H1 (cell line): ENCODE measurements at regions not wholly inside any gene's neighbourhood (a gene's known extent, or its start where the extent isn't known, plus 50 kb on each side); places are given as distances from the start of the nearest gene placed in this dataset.

Source experiments
- CTCF ChIA-PET: fragments of 300-600 bp; sonication (Branson Sonifier 250); formaldehyde crosslinking; loops from one replicate; lab custom pipeline; 2021; ENCODE audit not compliant: partially characterized antibody; lab: Charles Lee
- POLR2A ChIA-PET: fragments of 300-600 bp; sonication (Branson Sonifier 250); formaldehyde crosslinking; loops from one replicate; lab custom pipeline; 2021; ENCODE audit warnings: inconsistent platforms; ENCODE audit not compliant: partially characterized antibody; lab: Charles Lee
- DNase-seq, 2 experiments: peaks; one replicate each; pipeline versions ENCODE4 v3.0.0 to v3.0.0-alpha.2; 2010 to 2022; ENCODE audit warnings: low spot score in 2 of 2, low read depth in 1 of 2, mixed read lengths in 1 of 2
- FAIRE-seq: peaks from 2 replicates; lab custom pipeline; 2011; peaks lifted over from hg19 to GRCh38; lab: Jason Lieb, UNC
- H2AFZ ChIP-seq: 2 replicates; pipeline ENCODE4 v1.8.1; 2012; ENCODE audit warnings: low read length, inconsistent platforms
- H2AK5ac ChIP-seq: 2 replicates; pipeline ENCODE4 v1.6.1; 2013; ENCODE audit warnings: low read depth, low read length
- H2BK120ac ChIP-seq: replicated peaks from 2 replicates; pipeline ENCODE3; 2013; ENCODE audit warnings: low read depth, low read length, inconsistent platforms
- H2BK12ac ChIP-seq: 2 replicates; pipeline ENCODE4 v1.6.1; 2013; ENCODE audit warnings: low read depth, low read length
- H2BK15ac ChIP-seq: 2 replicates; pipeline ENCODE4 v1.6.1; 2013; ENCODE audit warnings: low read length
- H2BK20ac ChIP-seq: 2 replicates; pipeline ENCODE4 v1.6.1; 2013; ENCODE audit warnings: low read length
- H2BK5ac ChIP-seq: 2 replicates; pipeline ENCODE4 v1.6.1; 2013; ENCODE audit warnings: low read depth, low read length
- H3K14ac ChIP-seq: 2 replicates; pipeline ENCODE4 v1.6.1; 2013; ENCODE audit warnings: inconsistent platforms; ENCODE audit not compliant: insufficient read length
- H3K18ac ChIP-seq: 2 replicates; pipeline ENCODE4 v1.6.1; 2013; ENCODE audit warnings: low read length; ENCODE audit errors: extremely low read depth
- H3K23ac ChIP-seq: 2 replicates; pipeline ENCODE4 v1.6.1; 2013; ENCODE audit warnings: inconsistent platforms; ENCODE audit not compliant: insufficient read length
- H3K23me2 ChIP-seq: 2 replicates; pipeline ENCODE4 v1.6.1; 2013; ENCODE audit warnings: low read depth, low read length
- H3K27ac ChIP-seq: 2 replicates; pipeline ENCODE4 v1.6.1; 2011; ENCODE audit warnings: low read depth, low read length, inconsistent platforms
- H3K27me3 ChIP-seq, 4 experiments: replicated peaks in 1 of 4; 1 replicate in 1 of 4; 2 replicates in 3 of 4; pipeline versions ENCODE4 v1.6.1 to v1.8.1; 2011 to 2013; ENCODE audit warnings: low read length in 3 of 4, mild to moderate bottlenecking in 3 of 4, inconsistent platforms in 2 of 4, mixed read lengths in 2 of 4, moderate library complexity in 1 of 4; ENCODE audit not compliant: control insufficient read depth in 3 of 4, insufficient read depth in 3 of 4; ENCODE audit errors: extremely low read depth in 1 of 4
- H3K36me3 ChIP-seq, 4 experiments: 2 replicates each; pipeline versions ENCODE4 v1.6.1 to v1.8.1; 2011 to 2013; ENCODE audit warnings: mild to moderate bottlenecking in 4 of 4, low read length in 3 of 4, moderate library complexity in 2 of 4, control low read depth in 1 of 4, inconsistent platforms in 1 of 4; ENCODE audit not compliant: insufficient read depth in 4 of 4, control insufficient read depth in 2 of 4
- H3K4ac ChIP-seq: replicated peaks from 2 replicates; pipeline ENCODE3; 2013; ENCODE audit warnings: low read length, low read depth, mixed read lengths, inconsistent platforms; ENCODE audit not compliant: insufficient read length
- H3K4me1 ChIP-seq, 4 experiments: replicated peaks in 1 of 4; 1 replicate in 1 of 4; 2 replicates in 3 of 4; pipeline versions ENCODE4 v1.6.1 to v1.8.1; 2011 to 2013; ENCODE audit warnings: low read length in 3 of 4, inconsistent platforms in 2 of 4, mixed read lengths in 1 of 4; ENCODE audit not compliant: insufficient read depth in 4 of 4, control insufficient read depth in 3 of 4
- H3K4me2 ChIP-seq, 2 experiments: 2 replicates each; pipeline versions ENCODE4 v1.6.1 to v1.8.1; 2011 to 2013; ENCODE audit warnings: low read depth in 2 of 2, low read length in 2 of 2, control low read depth in 1 of 2, inconsistent platforms in 1 of 2, mild to moderate bottlenecking in 1 of 2; ENCODE audit not compliant: insufficient read depth in 1 of 2
- H3K4me3 ChIP-seq, 4 experiments: fragments of 200-600, 300-600 bp in 1 of 4; sonication (generic), shearing (Covaris generic), sonication (Bioruptor Twin) in 1 of 4; 2 replicates each; pipeline versions ENCODE4 v1.5.1 to v1.8.1; 2011 to 2016; ENCODE audit warnings: low read length in 4 of 4, low read depth in 3 of 4, control low read depth in 2 of 4, inconsistent platforms in 2 of 4, mild to moderate bottlenecking in 2 of 4, mixed read lengths in 1 of 4, moderate library complexity in 1 of 4; ENCODE audit not compliant: insufficient read depth in 2 of 4; ENCODE audit errors: extremely low read depth in 1 of 4
- H3K56ac ChIP-seq: replicated peaks from 2 replicates; pipeline ENCODE3; 2013; ENCODE audit warnings: low read depth, mild to moderate bottlenecking, mixed read lengths, low read length, inconsistent platforms; ENCODE audit not compliant: insufficient read length
- H3K79me1 ChIP-seq: 2 replicates; pipeline ENCODE4 v1.6.1; 2013; ENCODE audit warnings: low read depth, low read length, control low read depth
- H3K79me2 ChIP-seq, 2 experiments: 2 replicates each; pipeline versions ENCODE4 v1.6.1 to v1.8.1; 2012 to 2013; ENCODE audit warnings: low read length in 2 of 2, mild to moderate bottlenecking in 2 of 2, inconsistent platforms in 1 of 2; ENCODE audit not compliant: insufficient read depth in 2 of 2, control insufficient read depth in 1 of 2
- H3K9ac ChIP-seq, 4 experiments: replicated peaks in 1 of 4; 1 replicate in 1 of 4; 2 replicates in 3 of 4; pipeline versions ENCODE4 v1.6.1 to v1.8.1; 2011 to 2013; ENCODE audit warnings: low read depth in 3 of 4, low read length in 3 of 4, control low read depth in 2 of 4, mild to moderate bottlenecking in 2 of 4, moderate library complexity in 2 of 4, inconsistent platforms in 1 of 4; ENCODE audit errors: extremely low read depth in 1 of 4
- H3K9me3 ChIP-seq, 2 experiments: 2 replicates each; pipeline versions ENCODE4 v1.6.1 to v1.8.1; 2012 to 2013; ENCODE audit warnings: mild to moderate bottlenecking in 2 of 2, moderate library complexity in 2 of 2, control low read depth in 1 of 2, inconsistent platforms in 1 of 2, low read depth in 1 of 2, low read length in 1 of 2, mixed read lengths in 1 of 2; ENCODE audit not compliant: insufficient read depth in 2 of 2
- H4K20me1 ChIP-seq, 2 experiments: replicated peaks in 1 of 2; 2 replicates each; pipeline versions ENCODE3 to v1.8.1; 2011 to 2013; ENCODE audit warnings: inconsistent platforms in 2 of 2, low read length in 2 of 2, mild to moderate bottlenecking in 1 of 2; ENCODE audit not compliant: insufficient read depth in 2 of 2, control insufficient read depth in 1 of 2
- H4K5ac ChIP-seq: 2 replicates; pipeline ENCODE4 v1.6.1; 2013; ENCODE audit warnings: low read length, low read depth, mixed read lengths, inconsistent platforms; ENCODE audit not compliant: insufficient read length
- H4K8ac ChIP-seq: 2 replicates; pipeline ENCODE4 v1.8.0; 2013; ENCODE audit warnings: mild to moderate bottlenecking, moderate library complexity, low read length, inconsistent platforms; ENCODE audit not compliant: insufficient read depth; ENCODE audit errors: extremely low read depth
- H4K91ac ChIP-seq: replicated peaks from 2 replicates; pipeline ENCODE3; 2013; ENCODE audit warnings: low read length, mixed read lengths, inconsistent platforms; ENCODE audit not compliant: insufficient read length
- ATF2 ChIP-seq: IDR thresholded peaks from 2 replicates; pipeline ENCODE4 v1.6.1; 2012; ENCODE audit warnings: low read length, inconsistent platforms
- BRCA1 ChIP-seq: IDR thresholded peaks from 2 replicates; pipeline ENCODE4 v1.6.1; 2012; ENCODE audit warnings: low read depth, low read length, improper control_type of control experiment
- CBX8 ChIP-seq: fragments of 300-800, 300-1000 bp; sonication (generic); IDR thresholded peaks from 2 replicates; pipeline ENCODE4 v1.7.1; 2016; ENCODE audit warnings: low read depth, low read length, borderline replicate concordance
- CHD1 ChIP-seq: IDR thresholded peaks from 2 replicates; pipeline ENCODE4 v1.6.1; 2012; ENCODE audit warnings: low read depth, low read length, improper control_type of control experiment
- EP300 ChIP-seq, 2 experiments: IDR thresholded peaks; 1 replicate in 1 of 2; 2 replicates in 1 of 2; pipeline ENCODE4 v1.6.1; 2011 to 2012; ENCODE audit warnings: low read depth in 2 of 2, low read length in 2 of 2, mild to moderate bottlenecking in 2 of 2, borderline replicate concordance in 1 of 2, inconsistent platforms in 1 of 2, moderate library complexity in 1 of 2
- GTF2F1 ChIP-seq: IDR thresholded peaks from 2 replicates; pipeline ENCODE4 v1.6.1; 2012; ENCODE audit warnings: low read depth, low read length, improper control_type of control experiment, borderline replicate concordance
- HDAC6 ChIP-seq: IDR thresholded peaks from one replicate; pipeline ENCODE4 v1.7.1; 2012; ENCODE audit warnings: low read depth, mild to moderate bottlenecking, inconsistent platforms, low read length, moderate library complexity
- JUND ChIP-seq: IDR thresholded peaks from 2 replicates; pipeline ENCODE4 v1.6.1; 2011; ENCODE audit warnings: mild to moderate bottlenecking, improper control_type of control experiment, low read length
- KDM4A ChIP-seq: IDR thresholded peaks from one replicate; pipeline ENCODE4 v1.7.1; 2012; ENCODE audit warnings: low read depth, mild to moderate bottlenecking, moderate library complexity, low read length, inconsistent platforms; ENCODE audit not compliant: severe bottlenecking
- PHF8 ChIP-seq: fragments of 200-600 bp; sonication (generic); conservative IDR thresholded peaks from 2 replicates; pipeline ENCODE4 v1.7.1; 2012; ENCODE audit warnings: low read depth, mild to moderate bottlenecking, inconsistent platforms, low read length, moderate library complexity
- RBBP5 ChIP-seq: IDR thresholded peaks from 2 replicates; pipeline ENCODE4 v1.7.1; 2012; ENCODE audit warnings: low read depth, mild to moderate bottlenecking, inconsistent platforms, low read length, moderate library complexity, borderline replicate concordance
- YY1 ChIP-seq: IDR thresholded peaks from 2 replicates; pipeline ENCODE4 v1.6.1; 2011; ENCODE audit warnings: low read depth, mild to moderate bottlenecking, low read length
- ZNF274 ChIP-seq: IDR thresholded peaks from 2 replicates; pipeline ENCODE4 v1.7.0; 2012; ENCODE audit warnings: low read length, borderline replicate concordance; ENCODE audit errors: extremely low read depth
- WGBS, 2 experiments: shearing (Covaris generic) in 1 of 2; methylation state at CpG; one replicate each; pipeline versions ENCODE4 v1.1.6 to v1.1.7; 2013 to 2015; ENCODE audit warnings: low lambda C conversion rate in 2 of 2, mixed read lengths in 2 of 2, inconsistent platforms in 1 of 2, low coverage in 1 of 2, missing lambda C conversion rate in 1 of 2; ENCODE audit not compliant: insufficient replicate concordance in 2 of 2, insufficient coverage in 1 of 2, insufficient read length in 1 of 2; ENCODE audit errors: extremely low coverage in 1 of 2, missing lambda C conversion rate in 1 of 2; 5-methylcytosine and 5-hydroxymethylcytosine counted together

GRCh38 chr13:80458543-80458942, 117.6 kb upstream of the SPRY2 start:
- no peaks in the 10 kb centered on the region for H3K79me1 ChIP-seq
- 95% methylated on average over 2 of the region's 2 CpGs; no CpG with 5 or more reads in 1 of the 2 experiments for WGBS, 2 experiments
- CTCF ChIA-PET, result interaction anchor here (0.5 to 2.3 kb wide), 3 partner anchors 9 to 43 kb away, joined by 3 to 7 read pairs (median 3); no protein-coding TSS in a partner anchor

More at GRCh38 chr13:80458543-80458942, 117.6 kb upstream of the SPRY2 start:
- Histone ChIP-seq H2AFZ (no peak overlapping the region), H2BK5ac (no peak overlapping the region), H3K9me3 (no peaks in the 10 kb centered on the region), H3K36me3 (no peaks in the 10 kb centered on the region), H4K91ac (no peak overlapping the region), H3K14ac (no peak overlapping the region), H3K9ac (no peak overlapping the region), H2BK12ac (no peak overlapping the region), H3K4me2 (no peak overlapping the region), H2BK20ac (no peak overlapping the region), H3K27ac (no peak overlapping the region), H3K4me3 (no peak overlapping the region), H4K8ac (no peak overlapping the region), H2BK120ac (no peak overlapping the region), H3K18ac (no peak overlapping the region), H2AK5ac (no peak overlapping the region), H3K79me2 (no peaks in the 10 kb centered on the region), H3K4me1 (no peaks in the 10 kb centered on the region), H2BK15ac (no peak overlapping the region), H3K56ac (no peak overlapping the region), H3K23ac (no peak overlapping the region), H4K20me1 (no peaks in the 10 kb centered on the region), H3K23me2 (no peaks in the 10 kb centered on the region; the same call in 1 of the 2 replicates), H4K5ac (no peak overlapping the region), H3K4ac (no peak overlapping the region), H3K27me3 (no peaks in the 10 kb centered on the region)
- FAIRE-seq, result no peak
- TF ChIP-seq GTF2F1 (no peak), RBBP5 (no peak), PHF8 (no peak), ATF2 (no peak), YY1 (no peak), KDM4A (no peak), HDAC6 (no peak), ZNF274 (no peak), CHD1 (no peak), JUND (no peak), BRCA1 (no peak), EP300 (IDR thresholded peaks at IDR 0.05; ENCODE audit: borderline replicate concordance in 1 of 2, low read depth in 2 of 2, low read length in 2 of 2) (no peak), CBX8 (no peak)
- DNase-seq, result no peak
- POLR2A ChIA-PET, result no interaction called here
